K562 (cell line): ENCODE measurements at regions not wholly inside any gene's neighbourhood (a gene's known extent, or its start where the extent isn't known, plus 50 kb on each side); places are given as distances from the start of the nearest gene placed in this dataset.

Experiments
- ATAC-seq: fragments of 200-7000 bp; cut with Tn5 transposase; 3 replicates; pipeline ENCODE4 v1.9.1; 2020; ENCODE audit warnings: moderate library complexity
- BruUV-seq: library from RNA; stranded (reverse); fragments of 400-500 nt; replicated peaks from 2 replicates; lab custom pipeline; 2021; lab: Mats Ljungman, UMichigan
- CTCF ChIA-PET: fragments of 300-600 bp; formaldehyde crosslinking; extraction: SDS; loops from one replicate; lab custom pipeline; 2021; ENCODE audit warnings: low intra/inter-chr PET ratio; lab: Yijun Ruan, JAX
- POLR2A ChIA-PET: fragments of 300-600, 350-650 bp; sonication (Branson Sonifier 250); formaldehyde crosslinking; extraction: SDS; loops from one replicate; lab custom pipeline; 2021; ENCODE audit warnings: antibody characterized with exemption, inconsistent platforms; lab: Yijun Ruan, JAX
- DNase-seq, 4 experiments: peaks; one replicate each; pipeline versions ENCODE4 v3.0.0 to v3.0.0-alpha.2; 2011 to 2018; ENCODE audit warnings: low spot score in 3 of 4, mixed read lengths in 3 of 4; ENCODE audit errors: extremely low read depth in 1 of 4
- FAIRE-seq: peaks from 2 replicates; lab custom pipeline; 2011; peaks lifted over from hg19 to GRCh38; lab: Jason Lieb, UNC
- H2AFZ ChIP-seq: 2 replicates; pipeline ENCODE4 v1.6.0; 2011; ENCODE audit warnings: low read depth, low read length, control low read depth, inconsistent platforms
- H3K27ac ChIP-seq: fragments of 200-600 bp; 3 replicates; pipeline ENCODE4 v1.8.0; 2011; ENCODE audit warnings: low read depth, mild to moderate bottlenecking, control low read depth, inconsistent platforms, low read length, moderate library complexity, mixed read lengths; ENCODE audit errors: extremely low read depth
- H3K27me3 ChIP-seq, 2 experiments: fragments of 300-600 bp in 1 of 2; 2 replicates in 1 of 2; 3 replicates in 1 of 2; pipeline versions ENCODE4 v1.6.0 to v1.8.0; 2011; ENCODE audit warnings: inconsistent platforms in 2 of 2, low read length in 2 of 2, mild to moderate bottlenecking in 1 of 2, mixed read lengths in 1 of 2, moderate library complexity in 1 of 2; ENCODE audit not compliant: control insufficient read depth in 2 of 2, insufficient read depth in 2 of 2
- H3K36me3 ChIP-seq: fragments of 300-600 bp; 3 replicates; pipeline ENCODE4 v1.8.0; 2011; ENCODE audit warnings: mild to moderate bottlenecking, low read length, inconsistent platforms; ENCODE audit not compliant: control insufficient read depth, insufficient read depth
- H3K4me1 ChIP-seq, 2 experiments: fragments of 200-600 bp in 1 of 2; replicated peaks in 1 of 2; 2 replicates in 1 of 2; 3 replicates in 1 of 2; pipeline versions ENCODE4 v1.5.1 to v1.8.0; 2011; ENCODE audit warnings: inconsistent platforms in 2 of 2, low read length in 2 of 2, mild to moderate bottlenecking in 1 of 2, mixed read lengths in 1 of 2, moderate library complexity in 1 of 2; ENCODE audit not compliant: control insufficient read depth in 2 of 2, insufficient read depth in 2 of 2
- H3K4me2 ChIP-seq: 2 replicates; pipeline ENCODE4 v1.6.1; 2011; ENCODE audit warnings: low read length, control low read depth, inconsistent platforms, mixed read lengths; ENCODE audit not compliant: insufficient read depth
- H3K4me3 ChIP-seq: fragments of 200-600 bp; sonication (generic), shearing (Covaris generic); 2 replicates; pipeline ENCODE4 v1.5.1; 2016; ENCODE audit warnings: control low read depth, inconsistent platforms
- H3K79me2 ChIP-seq: fragments of 200-600 bp; 3 replicates; pipeline ENCODE4 v1.8.0; 2011; ENCODE audit warnings: low read length, inconsistent platforms; ENCODE audit not compliant: control insufficient read depth, insufficient read depth
- H3K9ac ChIP-seq, 2 experiments: 2 replicates each; pipeline versions ENCODE4 v1.6.0 to v1.6.1; 2011; ENCODE audit warnings: low read depth in 2 of 2, low read length in 2 of 2, control low read depth in 1 of 2, inconsistent platforms in 1 of 2, mild to moderate bottlenecking in 1 of 2, mixed read lengths in 1 of 2; ENCODE audit not compliant: insufficient read depth in 1 of 2
- H3K9me1 ChIP-seq: one replicate; pipeline ENCODE4 v1.6.0; 2011; ENCODE audit warnings: inconsistent platforms, mild to moderate bottlenecking, low read length, moderate library complexity; ENCODE audit not compliant: control insufficient read depth, insufficient read depth
- H3K9me3 ChIP-seq: replicated peaks from 2 replicates; pipeline ENCODE4 v1.5.1; 2011; ENCODE audit warnings: low read depth, low read length, inconsistent platforms; ENCODE audit not compliant: control insufficient read depth, insufficient read depth
- H4K20me1 ChIP-seq: replicated peaks from 2 replicates; pipeline ENCODE4 v1.6.1; 2011; ENCODE audit warnings: low read length, inconsistent platforms, mixed read lengths; ENCODE audit not compliant: control insufficient read depth, insufficient read depth
- ATF3 ChIP-seq, 2 experiments: fragments of 450-650 bp in 1 of 2; sonication (generic) in 1 of 2; formaldehyde crosslinking in 1 of 2; IDR thresholded peaks in 1 of 2; conservative IDR thresholded peaks in 1 of 2; 2 replicates each; pipeline versions ENCODE4 v1.6.1 to v1.8.1; 2016 to 2023; ENCODE audit warnings: mild to moderate bottlenecking in 2 of 2, moderate library complexity in 2 of 2, inconsistent platforms in 1 of 2, missing genetic modification reagents in 1 of 2
- CAMTA2 ChIP-seq: fragments of 250-450 bp; sonication (Bioruptor Pico); conservative IDR thresholded peaks from 2 replicates; pipeline ENCODE4 v1.5.1; 2022
- CBX3 ChIP-seq, 2 experiments: IDR thresholded peaks; 1 replicate in 1 of 2; 2 replicates in 1 of 2; pipeline ENCODE4 v1.6.1; 2012; ENCODE audit warnings: inconsistent platforms in 2 of 2, low read length in 2 of 2, borderline replicate concordance in 1 of 2, control low read depth in 1 of 2
- ESRRA ChIP-seq: fragments of 450-650 bp; IDR thresholded peaks from 2 replicates; pipeline ENCODE4 v1.6.1; 2014; ENCODE audit warnings: low read depth, mild to moderate bottlenecking, moderate library complexity, borderline replicate concordance
- ETS1 ChIP-seq: conservative IDR thresholded peaks from 2 replicates; pipeline ENCODE4 v1.6.1; 2011; ENCODE audit warnings: low read depth, mild to moderate bottlenecking, low read length; ENCODE audit not compliant: control insufficient read depth
- ETV5 ChIP-seq: sonication (generic); formaldehyde crosslinking; IDR thresholded peaks from 2 replicates; pipeline ENCODE4 v1.4.0; 2020; ENCODE audit warnings: low read depth, mild to moderate bottlenecking, missing genetic modification reagents
- ETV6 ChIP-seq, 3 experiments: fragments of 150-350 bp in 1 of 3; sonication (generic) in 1 of 3; formaldehyde crosslinking in 1 of 3; IDR thresholded peaks; 2 replicates each; pipeline versions ENCODE4 v1.6.1 to v1.8.0; 2014 to 2022; ENCODE audit warnings: borderline replicate concordance in 2 of 3, low read depth in 2 of 3, antibody characterized with exemption in 1 of 3, low read length in 1 of 3, mild to moderate bottlenecking in 1 of 3, missing genetic modification reagents in 1 of 3
- SIRT6 ChIP-seq: IDR thresholded peaks from one replicate; pipeline ENCODE4 v1.6.1; 2012; ENCODE audit warnings: low read depth, mild to moderate bottlenecking, control low read depth, inconsistent platforms, low read length, moderate library complexity
- ZNF507 ChIP-seq: conservative IDR thresholded peaks from 2 replicates; pipeline ENCODE4 v1.6.1; 2017; ENCODE audit warnings: missing genetic modification characterization, missing compliant biosample characterization
- ZNF699 ChIP-seq: fragments of 250-450 bp; sonication (Bioruptor Pico); IDR thresholded peaks from 2 replicates; pipeline ENCODE4 v1.8.0; 2021; ENCODE audit warnings: mild to moderate bottlenecking, moderate library complexity; ENCODE audit not compliant: insufficient replicate concordance
- WGBS: fragments of 100-300 bp; shearing (Covaris generic); methylation state at CpG from one replicate; pipeline ENCODE4 v1.1.6; 2016; ENCODE audit warnings: low coverage, mixed read lengths; ENCODE audit not compliant: insufficient coverage; ENCODE audit errors: missing lambda C conversion rate; 5-methylcytosine and 5-hydroxymethylcytosine counted together
- in situ Hi-C: fragments of 300-500 bp; cut with MboI; formaldehyde crosslinking; loops from 4 replicates; pipeline ENCODE4 v1.15.0; 2018; ENCODE audit warnings: inconsistent platforms, mixed read lengths
- intact Hi-C: fragments of 100-400 bp; cut with micrococcal nuclease; formaldehyde crosslinking; loops from 2 replicates; pipeline ENCODE4 v1.14.2; 2022

GRCh38 chr22:47442821-47443220 is 680.4 kb downstream of the TBC1D22A start:
- Histone ChIP-seq H2AFZ (no peak overlapping the region), H3K27me3 (no peaks in the 10 kb centered on the region; a peak in 1 of 5 replicates), H3K4me2 (no peak overlapping the region), H3K79me2 (no peaks in the 10 kb centered on the region), H3K4me3 (no peak overlapping the region), H4K20me1 (no peaks in the 10 kb centered on the region), H3K9me1 (no peaks in the 10 kb centered on the region)
- intact Hi-C loops: no loop called here
- no peak for DNase-seq
- ATAC-seq: no peak
- CTCF ChIA-PET: no interaction called here
- FAIRE-seq: no peak
- in situ Hi-C loops: no loop called here
- no peak for TF ChIP-seq SIRT6
- TF ChIP-seq ATF3 (IDR thresholded peaks at IDR 0.05): no peak
- TF ChIP-seq ATF3 (CRISPR knock-in tag; conservative IDR thresholded peaks at IDR 0.05): no peak
- no peak for TF ChIP-seq ESRRA
- TF ChIP-seq ZNF507 (tag): no peak
- no peak for TF ChIP-seq CAMTA2 (CRISPR knock-in tag)
- TF ChIP-seq ETV5 (CRISPR knock-in tag): no peak
- no peak for TF ChIP-seq ZNF699 (CRISPR knock-in tag)
- TF ChIP-seq ETS1: no peak
- no peak for TF ChIP-seq ETV6 (IDR thresholded peaks at IDR 0.05; ENCODE audit: borderline replicate concordance in 1 of 2, low read depth in 2 of 2, low read length in 1 of 2)
- no peak for TF ChIP-seq ETV6 (CRISPR knock-in tag; IDR thresholded peaks at IDR 0.05; ENCODE audit: borderline replicate concordance)
- no peak for TF ChIP-seq CBX3 (IDR thresholded peaks at IDR 0.05; ENCODE audit: borderline replicate concordance in 1 of 2, low read length in 2 of 2)
- TF ChIP-seq, all 486 proteins: peak for 0
- Histone ChIP-seq H3K9ac (no peak overlapping the region), H3K9me3 (no peaks in the 10 kb centered on the region), H3K27ac (no peak overlapping the region), H3K4me1 (no peaks in the 10 kb centered on the region), H3K36me3 (no peaks in the 10 kb centered on the region)
- BruUV-seq: no TSS peak
- POLR2A ChIA-PET: no interaction called here
- WGBS: 0% methylated on average over 6 of the region's 6 CpGs
